ENCODE measurements at regions not wholly inside any gene's neighbourhood (a gene's known extent, or its start where the extent isn't known, plus 50 kb on each side); places are given as distances from the start of the nearest gene placed in this dataset.

- DNase-seq = no peak
Observed at GRCh38 chr22:49179886-49180682, 647.6 kb downstream of the BRD1 start.

DNA sequence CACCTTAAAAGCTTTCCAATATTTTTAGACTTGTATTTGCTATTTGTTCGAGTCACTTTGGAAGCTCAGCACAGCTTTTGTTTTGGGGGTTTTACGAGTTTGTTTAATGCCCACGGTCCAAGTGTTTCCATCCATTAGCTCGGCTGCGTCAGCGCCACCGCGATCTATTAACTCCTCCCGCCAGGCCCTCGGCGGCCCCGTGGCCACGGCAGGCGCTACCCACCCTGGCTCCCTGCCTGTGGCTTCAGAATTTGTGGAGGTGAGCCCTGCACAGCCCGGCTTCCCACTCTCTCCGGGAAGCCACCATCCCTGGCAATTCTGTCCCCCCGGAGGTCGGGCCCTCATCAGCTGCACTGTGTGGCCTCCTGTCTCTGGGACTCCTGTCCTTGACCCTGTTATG is 648.5 kb downstream of the BRD1 start:
- no peak for DNase-seq

DNA sequence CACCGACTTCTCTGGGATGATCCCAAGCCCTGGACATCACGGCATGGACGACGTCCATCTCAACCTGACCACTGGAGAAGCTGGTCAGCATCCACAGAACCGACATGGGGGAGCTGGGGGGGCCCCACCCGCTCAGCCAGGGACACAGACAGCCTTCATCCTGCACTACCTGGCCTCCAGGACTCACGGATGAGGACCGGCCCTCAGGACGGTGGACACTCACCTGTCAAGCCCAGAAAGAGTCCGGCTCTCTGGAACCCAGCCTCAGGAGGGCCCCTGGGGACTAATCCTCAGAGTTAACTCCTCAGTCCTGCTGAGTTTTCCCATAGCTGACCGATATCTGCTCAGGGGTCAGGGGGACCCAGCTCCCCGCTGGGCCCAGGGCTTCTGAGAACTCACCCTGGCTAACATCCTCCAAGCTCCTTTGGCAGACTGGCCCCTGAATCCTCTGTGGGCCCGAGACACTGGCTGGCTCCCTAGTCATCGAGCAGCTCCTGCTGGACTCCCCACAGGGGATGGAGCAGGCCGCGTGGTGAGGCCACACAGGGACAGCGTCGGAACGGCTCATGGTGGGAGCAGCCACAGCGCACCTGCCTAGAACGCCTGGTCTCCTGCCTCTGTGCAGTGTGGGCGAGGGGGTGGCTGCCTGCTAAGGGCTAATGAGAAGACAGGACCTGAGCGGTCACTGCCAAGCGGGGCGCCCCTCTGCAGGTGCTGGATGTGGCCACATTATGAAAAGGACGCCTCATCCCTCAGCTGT is 649.2 kb downstream of the BRD1 start:
- no peak for DNase-seq

GRCh38 chr22:49177666-49178065 is 650.0 kb downstream of the BRD1 start:
- no peak for DNase-seq

GRCh38 chr22:49176956-49177355 is 650.7 kb downstream of the BRD1 start:
- no peak for DNase-seq

- no peak for DNase-seq
Observed at GRCh38 chr22:49170053-49170452, 657.6 kb downstream of the BRD1 start.

DNA sequence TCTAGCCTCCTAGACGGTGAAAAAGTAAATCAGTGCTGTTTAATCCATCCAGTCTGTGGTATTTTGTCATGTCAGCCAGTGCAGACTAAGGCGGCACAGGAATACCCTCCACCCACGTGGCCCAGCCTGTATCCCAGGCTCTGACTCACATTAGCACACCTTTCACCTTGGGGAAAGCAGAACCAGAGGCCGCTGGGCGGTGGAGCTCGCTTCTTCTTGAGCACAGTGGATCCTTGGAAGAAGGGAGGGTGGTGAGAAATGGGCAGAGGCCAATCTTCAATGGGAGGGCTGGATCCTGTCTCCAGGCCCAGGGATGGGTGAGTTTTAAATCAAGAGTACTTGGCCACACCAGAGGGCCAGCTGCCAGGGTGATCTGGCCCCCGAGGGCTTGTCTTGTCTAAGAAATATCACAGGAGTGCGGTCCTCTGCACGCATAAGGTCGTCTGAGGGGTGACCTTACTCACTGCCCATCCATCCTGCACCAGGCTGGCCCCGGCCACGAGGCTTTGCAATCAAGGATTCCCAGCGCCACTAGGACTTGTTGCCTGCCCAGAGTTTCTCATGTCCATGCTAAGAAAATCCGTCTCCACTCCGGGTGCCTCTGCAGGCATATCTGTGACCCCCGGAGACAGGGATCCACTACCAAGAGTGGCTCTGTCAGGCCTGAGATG is 658.5 kb downstream of the BRD1 start:
- DNase-seq = no peak

- DNase-seq = no peak
Observed at GRCh38 chr22:49168219-49168813, 659.4 kb downstream of the BRD1 start.

GRCh38 chr22:49166746-49167145 is 660.9 kb downstream of the BRD1 start:
- no peak for DNase-seq

GRCh38 chr22:49166211-49166610 is 661.5 kb downstream of the BRD1 start:
- DNase-seq = no peak

DNA sequence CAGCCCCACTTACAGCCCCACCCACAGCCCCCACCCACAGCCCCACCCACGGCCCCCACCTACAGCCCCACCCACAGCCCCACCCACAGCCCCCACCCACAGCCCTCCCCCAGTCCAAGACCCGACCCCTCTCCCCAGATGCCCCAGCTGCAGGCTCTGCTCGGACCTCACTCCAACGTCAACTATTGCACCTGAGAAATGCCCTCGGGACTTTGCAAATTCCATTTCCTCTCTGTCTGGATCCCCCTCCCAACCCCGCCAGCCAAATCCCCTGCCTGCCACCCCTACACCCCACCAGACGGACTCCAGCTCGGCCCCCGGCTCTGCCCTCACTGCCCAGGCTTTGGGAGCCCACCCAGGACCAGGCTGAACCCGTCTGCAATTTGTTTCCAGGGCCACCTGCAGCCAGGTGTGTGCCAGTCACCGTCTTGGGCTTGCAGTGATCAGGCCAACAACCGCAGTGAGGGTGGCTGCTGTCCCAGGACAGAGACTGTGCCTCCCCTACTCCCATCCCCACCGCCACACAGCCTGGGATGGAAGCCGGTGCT is 662.8 kb downstream of the BRD1 start:
- no peak for DNase-seq

DNA sequence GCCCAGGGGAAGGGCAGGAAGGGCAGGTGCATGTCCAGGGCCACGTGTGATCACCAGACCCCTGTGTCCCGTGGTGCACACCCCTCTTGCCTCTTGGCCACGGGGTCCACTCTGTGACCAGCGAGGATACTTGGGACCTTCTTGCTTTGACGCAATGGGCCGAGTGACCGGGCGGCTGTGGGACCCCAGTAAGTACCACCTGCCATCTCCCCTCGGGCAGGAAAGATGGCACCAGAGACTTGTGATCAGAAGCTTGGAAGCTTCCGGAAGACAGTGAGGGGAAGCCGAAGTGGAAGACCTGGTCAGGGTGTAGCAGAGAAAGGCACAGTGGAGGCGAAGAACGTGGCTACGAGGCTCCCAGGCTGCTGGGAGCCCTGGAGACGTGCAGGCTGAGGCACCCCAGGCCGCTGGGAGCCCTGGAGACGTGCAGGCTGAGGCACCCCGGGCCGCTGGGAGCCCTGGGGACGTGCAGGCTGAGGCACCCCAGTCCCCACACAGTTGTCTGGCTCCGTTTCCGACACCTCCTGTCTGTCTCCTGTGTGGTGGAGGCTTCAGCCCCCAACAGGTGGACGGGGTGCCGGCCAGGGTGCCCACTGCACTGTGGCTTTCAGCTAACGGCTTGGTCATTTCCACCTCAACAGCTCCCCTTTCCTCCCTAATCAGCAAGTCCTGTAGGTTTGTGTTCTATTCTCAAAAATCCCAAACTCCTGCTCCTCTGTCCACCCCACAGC is 663.5 kb downstream of the BRD1 start:
- DNase-seq = no peak

DNA sequence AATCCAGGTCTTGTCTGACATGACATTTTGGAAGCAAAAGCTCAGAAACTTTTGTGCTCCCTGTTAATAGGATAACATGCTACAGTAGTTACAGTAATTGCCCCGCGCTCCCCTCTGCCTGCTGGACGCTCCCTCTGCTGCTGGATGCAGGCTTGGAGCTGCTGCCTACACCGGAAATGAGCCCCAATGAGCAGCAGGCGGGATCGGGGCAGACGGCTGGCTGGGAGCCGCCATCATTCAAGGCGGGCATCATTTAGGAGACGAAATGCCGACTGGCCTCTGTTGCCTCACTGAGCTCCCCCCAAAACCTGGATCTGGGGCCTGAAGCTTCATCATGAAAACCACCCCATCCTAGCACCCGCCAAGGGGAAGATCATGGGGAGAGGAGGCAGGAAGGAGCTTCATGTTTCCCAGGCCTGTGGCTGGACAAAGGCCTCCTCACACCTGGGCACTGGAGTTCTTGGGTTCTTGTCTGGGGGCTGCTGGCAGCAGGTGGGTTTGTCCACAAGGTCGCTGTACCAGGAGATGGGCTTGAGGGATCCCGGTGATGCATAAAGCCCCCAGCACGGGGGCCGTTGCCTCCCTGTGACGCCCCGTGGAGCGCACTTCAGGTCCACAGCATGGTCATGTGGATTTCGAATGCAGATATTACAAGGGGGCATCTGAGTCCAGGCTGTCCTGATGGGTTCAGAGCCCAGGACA is 664.3 kb downstream of the BRD1 start:
- no peak for DNase-seq

GRCh38 chr22:49162841-49163240 is 664.8 kb downstream of the BRD1 start:
- DNase-seq = no peak

GRCh38 chr22:49161002-49161850 is 666.4 kb downstream of the BRD1 start:
- DNase-seq = no peak

- no peak for DNase-seq
Observed at GRCh38 chr22:49160261-49161001, 667.2 kb downstream of the BRD1 start.

DNA sequence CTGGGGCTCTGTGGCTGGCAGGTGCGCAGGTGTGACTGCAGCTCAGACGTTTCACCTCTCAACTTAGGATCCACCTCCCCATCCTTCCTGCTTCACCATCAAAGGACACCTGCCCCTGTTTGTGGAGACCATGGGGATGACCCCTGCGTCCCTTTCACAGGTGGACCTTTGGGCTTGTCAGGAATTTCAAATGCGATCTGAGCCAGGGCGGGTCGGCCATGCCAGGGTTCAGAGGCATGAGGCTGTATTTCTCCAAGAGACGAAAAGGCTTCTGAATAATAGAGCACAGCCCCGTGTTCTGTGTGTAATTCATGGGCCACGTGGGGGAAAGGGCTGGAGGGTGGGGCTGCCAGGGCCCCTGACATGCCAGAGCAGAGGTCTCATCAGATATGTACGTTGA is 668.0 kb downstream of the BRD1 start:
- no peak for DNase-seq

DNA sequence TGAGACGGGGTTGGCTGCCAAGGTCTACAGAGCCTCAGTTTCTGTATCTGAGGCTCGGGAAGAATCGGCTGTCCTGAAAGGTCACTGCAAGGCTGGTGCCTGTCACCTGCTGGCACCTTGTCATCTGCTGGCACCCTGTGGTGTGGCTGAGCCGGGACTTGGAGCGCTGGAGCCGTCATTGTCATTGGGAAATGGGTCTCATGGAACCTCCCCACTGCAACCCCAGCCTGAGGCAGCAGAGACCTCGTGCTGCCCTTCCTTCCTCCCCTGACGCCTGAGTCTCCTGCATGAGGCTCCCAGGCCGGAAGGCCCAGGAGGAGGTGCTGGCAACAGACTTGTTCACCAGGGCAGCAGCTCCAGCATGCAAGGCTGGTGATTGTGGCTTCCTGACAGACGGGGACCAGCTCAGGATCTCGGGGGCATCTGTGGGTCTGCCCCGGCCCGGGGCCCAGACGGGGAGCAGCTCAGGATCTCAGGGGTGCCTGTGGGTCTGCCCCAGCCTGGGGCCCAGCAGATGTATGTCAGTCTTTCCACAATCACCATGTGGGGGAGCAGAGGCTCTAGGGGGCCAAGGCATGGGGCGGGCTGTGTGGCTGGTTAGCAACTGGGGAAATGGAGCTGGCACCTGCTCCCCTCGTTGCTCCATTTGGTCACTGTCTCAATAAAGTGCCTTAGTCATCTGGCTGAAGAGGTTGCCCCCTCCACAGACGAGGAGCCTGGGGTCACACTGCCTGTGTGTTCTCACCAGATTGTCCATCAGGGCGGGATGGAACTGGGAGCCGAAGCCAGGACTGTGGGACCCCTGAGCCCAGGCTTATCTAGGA is 668.7 kb downstream of the BRD1 start:
- DNase-seq = no peak
